ENCODE measurements at regions not wholly inside any gene's neighbourhood (a gene's known extent, or its start where the extent isn't known, plus 50 kb on each side); places are given as distances from the start of the nearest gene placed in this dataset.
"Not testable (repeated sequence)": the region's sequence is repeated elsewhere in the genome, so short reads cannot be mapped to it uniquely, and the experiment has no call there.

DNA sequence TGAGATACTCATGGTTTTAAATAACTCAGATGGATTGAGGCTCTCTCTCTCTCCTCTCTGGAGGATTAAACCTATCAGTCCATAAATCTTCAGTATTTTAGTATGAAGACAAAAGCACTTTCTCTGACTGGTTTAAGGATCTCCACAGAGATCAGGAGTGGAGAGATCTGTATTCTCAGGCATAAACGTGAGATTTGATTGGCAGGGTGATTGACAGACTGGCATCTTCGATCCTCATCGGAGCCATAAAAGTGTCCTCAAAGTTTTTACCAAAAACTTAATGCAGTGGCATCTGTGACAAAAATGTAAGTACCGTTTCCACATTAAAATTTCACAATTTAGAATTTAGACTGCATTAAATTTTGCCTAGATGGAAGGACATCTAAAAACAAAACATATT, 870.1 kb downstream of the KCNJ2 start:
- no peak for DNase-seq

DNA sequence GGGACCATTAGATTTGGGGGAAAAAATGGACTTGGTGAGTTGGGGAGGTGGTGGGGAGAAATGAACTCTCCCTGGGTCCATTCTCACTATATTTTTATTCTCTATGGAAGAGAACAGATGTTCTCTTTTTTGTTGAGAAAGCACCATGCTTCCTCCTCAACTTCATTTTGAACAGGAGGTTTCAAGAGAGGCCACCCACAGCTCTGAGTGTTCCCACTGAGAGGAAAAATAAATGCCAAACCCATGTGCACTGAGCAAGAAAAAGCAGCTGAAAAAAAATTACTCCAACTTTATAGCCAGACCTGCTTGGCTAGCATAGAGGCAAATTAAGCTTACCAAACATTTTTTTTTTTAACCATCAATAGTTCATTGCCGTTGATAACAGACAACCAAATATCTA, 883.6 kb downstream of the KCNJ2 start:
- DNase-seq: no peak

GRCh38 chr17:71055128-71055527, 885.8 kb downstream of the KCNJ2 start:
- no peak for DNase-seq

GRCh38 chr17:71057448-71057847, 888.1 kb downstream of the KCNJ2 start:
- no peak for DNase-seq

DNA sequence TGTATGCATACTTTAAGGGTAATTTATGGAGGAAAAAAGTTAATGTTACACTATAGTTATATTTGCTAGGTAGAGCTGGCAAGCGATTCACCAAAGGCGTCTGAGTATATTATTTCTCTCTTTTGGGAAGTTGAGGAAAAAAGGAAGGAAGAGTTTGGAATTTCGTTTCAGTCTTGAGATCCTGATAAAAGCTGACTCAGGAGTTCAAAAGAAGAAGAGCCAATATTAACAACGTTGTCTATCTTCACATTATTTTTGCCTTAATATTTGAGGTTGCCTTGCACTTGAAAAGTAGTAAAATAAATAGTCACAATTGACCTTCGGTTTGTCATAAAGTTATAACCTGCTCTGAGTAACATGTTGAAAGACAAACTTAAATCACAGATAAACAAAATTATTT, 888.6 kb downstream of the KCNJ2 start:
- DNase-seq: no peak

- no peak for DNase-seq
Measured at GRCh38 chr17:71063127-71063526, 893.8 kb downstream of the KCNJ2 start.

GRCh38 chr17:71063559-71063958, 894.2 kb downstream of the KCNJ2 start:
- DNase-seq: no peak

GRCh38 chr17:71067669-71068407, 898.5 kb downstream of the KCNJ2 start:
- DNase-seq: no peak

GRCh38 chr17:71068408-71068750, 899.0 kb downstream of the KCNJ2 start:
- no peak for DNase-seq

DNA sequence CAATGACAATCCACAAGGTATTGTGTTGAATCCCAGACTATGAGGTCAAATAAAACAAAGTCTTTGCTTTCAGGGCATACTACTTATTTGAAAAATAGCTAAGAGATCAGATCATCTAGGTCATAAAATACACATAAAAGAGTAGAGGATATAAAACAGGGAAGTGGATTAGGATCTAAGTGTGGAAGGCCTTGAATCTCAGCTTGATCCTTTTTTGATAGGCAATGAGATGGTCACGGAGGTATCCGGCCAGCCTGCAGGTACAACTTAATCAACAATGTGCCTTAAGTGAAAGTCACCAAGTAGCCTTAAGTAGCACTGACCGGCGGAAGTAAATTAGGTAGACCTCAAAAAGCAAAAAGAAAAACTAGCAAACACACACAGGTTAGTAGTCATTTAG, 901.7 kb downstream of the KCNJ2 start:
- DNase-seq: no peak

DNA sequence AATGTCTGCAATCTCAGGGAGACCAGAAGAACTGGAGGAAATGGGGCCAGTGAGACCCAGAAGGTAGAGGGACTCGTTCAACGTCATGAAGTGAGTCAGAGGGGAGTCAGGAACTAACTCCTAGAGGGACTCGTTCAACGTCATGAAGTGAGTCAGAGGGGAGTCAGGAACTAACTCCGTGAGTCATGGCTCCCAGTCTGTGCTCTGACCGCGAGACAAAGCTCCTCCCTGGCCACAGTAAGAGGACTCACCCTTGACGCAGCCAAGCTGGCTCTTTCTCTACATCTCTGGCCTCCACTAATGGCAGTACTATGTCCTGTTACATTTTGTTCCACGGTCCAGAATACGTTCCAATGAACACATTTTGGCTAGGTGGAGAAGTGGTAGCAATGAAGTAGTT, 902.5 kb downstream of the KCNJ2 start:
- DNase-seq: no peak

- DNase-seq: no peak
Measured at GRCh38 chr17:71080937-71081336, 911.6 kb downstream of the KCNJ2 start.

- DNase-seq: no peak
Measured at GRCh38 chr17:71081666-71082065, 912.3 kb downstream of the KCNJ2 start.

DNA sequence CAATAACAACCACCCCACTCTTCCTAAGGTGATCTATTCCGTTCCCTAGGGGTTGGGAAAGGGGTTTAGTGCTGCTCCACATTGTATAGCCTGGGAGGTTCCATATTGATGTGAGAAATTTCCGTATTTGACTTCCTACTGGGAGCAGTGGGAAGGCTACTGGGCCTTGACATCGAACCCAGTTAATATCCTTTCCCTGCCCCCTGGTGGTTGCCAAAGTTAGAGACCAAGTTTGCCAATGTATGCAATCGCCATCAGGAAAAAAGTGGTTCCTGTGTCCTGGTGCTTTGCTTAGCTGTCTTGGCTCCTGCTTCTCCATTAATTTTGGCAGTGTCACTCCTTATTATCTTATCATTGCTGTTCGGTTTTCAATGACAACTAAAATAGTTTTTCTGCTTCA, 914.9 kb downstream of the KCNJ2 start:
- no peak for DNase-seq

DNA sequence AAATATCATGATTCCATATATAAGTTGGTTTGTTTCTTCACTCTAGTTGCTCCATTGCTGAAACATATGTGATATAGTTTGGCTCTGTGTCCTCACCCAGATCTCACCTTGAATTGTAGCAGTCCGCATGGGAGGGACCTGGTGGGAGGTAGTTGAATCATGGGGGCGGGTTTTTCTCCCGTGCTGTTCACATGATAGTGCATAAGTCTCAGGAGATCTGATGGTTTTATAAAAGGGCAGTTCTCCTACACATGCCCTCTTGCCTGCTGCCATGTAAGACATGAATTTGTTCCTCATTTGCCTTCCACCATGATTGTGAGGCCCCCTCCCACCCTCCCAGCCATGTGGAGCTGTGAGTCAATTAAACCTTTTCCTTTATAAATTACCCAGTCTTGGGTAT, 915.5 kb downstream of the KCNJ2 start:
- no peak for DNase-seq

- no peak for DNase-seq
Measured at GRCh38 chr17:71085238-71086033, 916.1 kb downstream of the KCNJ2 start.

DNA sequence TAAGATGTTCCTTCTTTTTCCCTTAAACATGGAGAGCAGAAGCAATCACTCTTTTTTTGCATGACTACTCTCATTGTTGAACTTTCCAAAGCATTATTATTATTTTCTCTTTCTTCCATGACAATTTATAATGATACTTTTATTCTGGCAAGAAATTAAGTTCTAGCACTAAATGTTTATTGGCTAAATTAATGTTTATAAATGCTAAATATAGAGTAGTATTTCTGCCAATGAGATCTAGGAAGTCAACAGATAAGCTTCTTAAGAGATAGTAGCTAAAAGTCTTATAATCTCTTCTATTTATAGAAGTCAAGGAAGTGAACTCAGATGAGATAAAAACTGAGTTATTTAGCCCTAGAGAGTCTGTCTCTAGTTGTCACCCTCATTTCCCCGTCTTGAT, 920.1 kb downstream of the KCNJ2 start:
- no peak for DNase-seq

DNA sequence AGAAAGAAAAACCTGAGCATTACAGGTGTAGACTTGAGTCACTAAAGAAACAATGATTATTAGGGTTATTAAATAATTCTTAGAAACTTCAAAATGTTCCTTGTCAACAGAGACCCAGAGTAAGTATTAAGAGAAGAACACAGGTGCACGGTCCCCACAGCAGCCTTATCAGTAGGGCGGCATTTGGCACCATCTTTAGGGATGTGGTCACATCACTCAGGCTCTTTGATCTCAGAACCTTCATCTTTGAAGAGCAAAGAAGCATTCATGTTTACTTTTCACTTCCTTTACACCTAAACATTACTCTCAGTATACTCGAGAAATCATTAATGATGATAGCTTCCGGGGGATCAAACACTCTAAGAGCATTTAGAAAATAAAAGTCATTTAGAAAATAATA, 928.7 kb downstream of the KCNJ2 start:
- DNase-seq: no peak

DNA sequence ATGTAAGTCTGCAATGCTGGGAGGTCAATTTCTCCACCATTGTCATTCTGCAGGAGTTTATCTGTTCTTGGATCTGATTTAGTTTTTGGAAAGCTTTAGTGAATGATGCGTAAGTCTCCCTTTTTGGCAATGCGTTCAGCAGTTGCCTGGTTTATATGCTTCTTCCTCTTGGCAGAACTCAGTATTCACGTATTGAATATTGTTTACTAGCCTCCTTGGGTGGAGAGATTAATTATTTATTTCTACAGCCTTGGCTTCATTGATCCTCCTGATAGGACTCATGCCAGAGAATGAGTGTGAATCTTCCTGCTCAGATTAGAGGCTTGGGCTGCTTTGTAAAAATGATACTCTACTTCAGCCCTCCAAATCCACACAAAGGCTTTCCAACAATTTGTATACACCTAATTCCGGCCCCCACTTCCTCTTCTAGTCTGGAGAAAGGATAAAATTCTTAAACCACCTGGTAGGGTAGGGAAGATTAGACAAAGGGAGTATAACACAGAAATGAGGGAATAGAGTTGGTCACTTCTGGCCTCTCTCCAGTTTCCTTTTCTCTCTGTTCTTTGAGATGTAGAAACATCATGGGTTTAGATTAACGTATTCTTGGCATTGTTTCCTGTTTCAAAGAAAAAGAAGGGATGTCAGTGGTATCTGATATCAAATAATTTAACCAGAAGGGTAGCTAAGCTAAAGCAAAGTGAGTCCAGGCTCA, 929.8 kb downstream of the KCNJ2 start:
- no peak for DNase-seq

- no peak for DNase-seq
Measured at GRCh38 chr17:71102777-71103176, 933.4 kb downstream of the KCNJ2 start.

GRCh38 chr17:71104225-71104624, 934.9 kb downstream of the KCNJ2 start:
- DNase-seq: no peak

DNA sequence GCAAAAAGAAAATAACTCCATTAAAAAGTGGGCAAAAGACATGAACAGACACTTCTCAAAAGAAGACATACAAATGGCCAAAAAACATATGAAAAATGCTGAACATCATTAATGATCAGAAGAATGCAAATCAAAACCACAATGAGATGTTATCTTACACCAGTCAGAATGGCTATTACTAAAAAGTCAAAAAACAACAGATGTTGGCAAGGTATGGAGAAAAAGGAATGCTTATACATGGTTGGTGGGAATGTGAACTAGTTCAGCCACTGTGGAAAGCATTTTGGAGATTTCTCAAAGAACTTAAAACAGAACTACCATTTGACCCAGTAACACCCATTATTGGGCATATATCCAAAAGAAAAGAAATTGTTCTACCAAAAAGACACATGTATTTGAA, 936.7 kb downstream of the KCNJ2 start:
- DNase-seq: not testable (repeated sequence)

DNA sequence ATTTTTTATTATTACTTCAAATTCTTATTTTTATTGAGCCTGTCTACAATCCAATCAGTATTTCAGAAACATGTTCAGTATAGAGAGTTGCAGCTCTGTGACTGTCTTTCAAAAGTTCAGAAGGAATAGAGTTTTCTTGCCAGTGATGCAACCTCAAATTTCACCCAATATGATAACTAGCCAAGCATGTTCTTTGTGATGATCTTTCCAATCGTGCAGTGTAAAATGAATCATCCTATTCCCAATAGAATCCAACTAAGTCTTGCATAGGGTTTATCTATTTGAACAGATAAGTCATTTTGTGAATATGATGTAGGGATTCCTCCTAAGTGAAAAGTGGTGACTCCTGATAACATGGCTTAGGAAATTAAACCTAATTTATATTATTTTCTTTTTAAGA, 937.8 kb downstream of the KCNJ2 start:
- no peak for DNase-seq

GRCh38 chr17:71109697-71110096, 940.4 kb downstream of the KCNJ2 start:
- no peak for DNase-seq
